NCI-H748 (cell line): ENCODE measurements at regions not wholly inside any gene's neighbourhood (a gene's known extent, or its start where the extent isn't known, plus 50 kb on each side); places are given as distances from the start of the nearest gene placed in this dataset.

Experiments
- DNase-seq: peaks from one replicate; lab custom pipeline; 2025; ENCODE audit not compliant: unreplicated experiment; lab: John Stamatoyannopoulos, UW

GRCh38 chr12:53836119-53836655, 84.4 kb upstream of the CISTR start:
- DNase-seq: no peak

- no peak for DNase-seq
Observed at GRCh38 chr12:53838978-53839377, 87.2 kb upstream of the CISTR start.

DNA sequence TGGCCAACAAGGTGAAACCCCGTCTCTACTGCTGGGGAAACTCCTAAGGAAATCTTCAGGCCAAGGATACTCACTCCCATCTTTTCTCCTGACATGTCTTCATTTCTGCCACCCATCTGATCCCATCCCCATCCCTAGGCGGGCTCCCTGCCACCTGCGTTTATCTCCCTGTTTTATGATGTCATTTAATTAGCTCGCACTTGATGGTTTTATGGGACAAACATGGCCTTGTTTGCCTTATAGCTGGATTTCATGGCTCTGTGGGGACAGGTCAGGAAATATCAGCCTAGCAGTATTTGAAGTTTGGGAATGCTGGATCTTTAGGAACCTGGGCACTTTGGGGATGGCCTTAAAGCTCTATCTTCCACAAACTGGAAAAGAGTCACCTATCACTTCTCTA, 88.5 kb upstream of the CISTR start:
- peak; percentile 27 for DNase-seq

- DNase-seq: no peak
Observed at GRCh38 chr12:53842686-53843085, 90.9 kb upstream of the CISTR start.

GRCh38 chr12:53843545-53843944, 91.8 kb upstream of the CISTR start:
- no peak for DNase-seq

GRCh38 chr12:53844994-53845844, 93.4 kb upstream of the HOXC13 start:
- DNase-seq: no peak

- DNase-seq: no peak
Observed at GRCh38 chr12:53845932-53846331, 92.7 kb upstream of the HOXC13 start.

DNA sequence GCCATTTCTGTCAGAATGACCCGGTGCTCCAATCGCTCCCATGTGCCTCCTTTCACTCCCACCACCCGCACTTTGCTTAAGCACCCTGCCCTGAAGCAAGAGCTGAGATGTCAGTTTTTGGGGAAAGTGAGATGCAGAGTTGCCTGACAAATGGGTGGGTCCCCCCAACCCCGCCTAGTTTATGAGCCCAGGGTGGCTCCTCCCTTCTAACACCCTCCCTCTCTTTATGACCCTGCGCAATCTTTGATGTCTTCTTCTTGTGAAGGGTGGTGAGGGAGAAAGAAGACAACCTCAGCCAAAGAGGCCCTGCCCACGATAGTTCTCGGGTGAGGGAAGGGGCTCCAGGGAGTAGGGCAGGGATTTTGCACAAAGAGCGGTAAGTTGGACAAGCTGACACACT, 89.5 kb upstream of the HOXC13 start:
- DNase-seq: no peak

DNA sequence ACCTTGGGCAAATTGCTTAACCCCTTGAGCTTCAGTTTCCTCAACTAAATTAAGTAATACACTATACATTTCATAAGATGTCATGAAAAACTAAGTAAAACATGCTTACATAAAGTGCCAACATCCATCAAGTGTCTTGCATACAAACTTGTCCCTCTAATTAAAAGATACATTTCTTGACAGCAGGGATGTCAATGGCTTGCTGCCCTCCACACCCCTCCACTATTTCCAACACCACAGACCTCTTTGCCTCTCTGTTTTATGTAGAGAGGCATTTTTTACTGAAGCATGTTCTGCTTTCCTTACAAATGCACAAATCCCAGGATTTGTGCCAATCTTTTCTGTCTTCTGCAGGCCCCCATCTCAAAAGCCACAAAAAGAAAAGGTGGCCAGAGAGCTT, 89.0 kb upstream of the HOXC13 start:
- no peak for DNase-seq

DNA sequence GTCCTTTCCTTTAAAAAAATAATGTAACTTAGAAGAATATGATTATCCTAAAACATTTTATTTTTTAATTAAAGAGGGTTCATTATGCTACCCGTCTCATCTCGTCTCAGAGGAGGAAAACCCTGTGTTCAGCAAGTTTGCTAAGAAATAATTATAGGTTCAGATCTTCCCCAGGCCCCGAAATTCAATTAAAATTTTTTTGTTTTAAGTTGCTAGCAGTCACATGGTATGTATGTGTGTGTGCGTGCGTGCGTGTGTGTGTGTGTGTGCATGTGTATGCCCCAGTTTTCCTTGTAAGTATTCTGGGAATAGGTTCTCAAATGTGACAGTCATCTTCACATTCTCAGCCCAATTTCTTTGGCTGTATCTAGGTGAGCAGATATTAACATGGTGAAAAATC, 86.6 kb upstream of the HOXC13 start:
- DNase-seq: no peak

GRCh38 chr12:53852992-53853391, 85.6 kb upstream of the HOXC13 start:
- DNase-seq: no peak

DNA sequence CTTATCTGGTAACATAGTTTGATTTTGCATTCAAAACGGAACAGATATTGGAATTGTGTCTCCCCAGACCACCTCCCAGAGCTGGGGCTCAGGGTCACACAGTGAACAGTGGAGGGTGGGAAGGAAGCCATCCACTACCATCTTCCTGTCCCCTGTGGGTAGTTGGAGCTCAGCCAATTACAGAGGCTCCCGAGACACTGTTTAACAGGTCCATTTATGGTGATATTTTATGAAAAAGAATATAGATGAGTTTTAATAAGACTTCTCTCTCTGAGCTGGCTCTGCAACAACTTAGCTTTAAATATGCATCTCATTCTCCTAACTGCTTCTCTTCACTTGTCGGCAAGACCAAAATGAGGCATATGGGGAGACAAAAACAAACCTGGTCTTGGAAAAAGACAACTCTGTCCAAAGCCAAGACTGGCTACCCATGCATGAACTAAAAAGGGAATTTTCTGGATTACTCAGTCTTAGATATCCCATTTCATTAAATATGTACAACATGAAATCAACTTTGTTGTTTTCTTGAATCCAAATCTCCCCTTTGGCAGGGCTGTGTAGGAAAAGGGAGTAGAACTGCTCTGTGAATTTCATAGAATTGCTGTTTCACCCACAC, 83.8 kb upstream of the HOXC13 start:
- no peak for DNase-seq

DNA sequence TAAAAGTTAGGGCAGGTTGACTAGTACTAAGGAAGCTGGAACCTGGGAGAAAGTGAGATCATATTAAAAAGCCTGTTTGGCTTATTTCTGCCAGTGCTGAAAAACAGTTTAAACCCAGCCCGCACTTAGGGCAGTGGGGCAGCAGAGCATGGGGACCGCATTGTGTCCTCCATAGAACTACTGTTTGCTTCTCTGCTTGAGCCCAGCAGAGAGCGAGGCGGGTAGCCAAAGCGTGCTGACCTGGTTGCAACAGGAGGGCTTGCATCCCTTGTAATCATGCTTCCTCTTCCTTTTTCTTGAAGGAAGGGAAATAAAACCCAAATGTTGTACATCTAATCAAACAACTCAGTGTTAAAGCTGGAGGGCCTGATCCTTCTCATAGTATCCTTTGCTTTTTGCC, 82.5 kb upstream of the HOXC13 start:
- no peak for DNase-seq

- no peak for DNase-seq
Observed at GRCh38 chr12:53857666-53858065, 81.0 kb upstream of the HOXC13 start.

DNA sequence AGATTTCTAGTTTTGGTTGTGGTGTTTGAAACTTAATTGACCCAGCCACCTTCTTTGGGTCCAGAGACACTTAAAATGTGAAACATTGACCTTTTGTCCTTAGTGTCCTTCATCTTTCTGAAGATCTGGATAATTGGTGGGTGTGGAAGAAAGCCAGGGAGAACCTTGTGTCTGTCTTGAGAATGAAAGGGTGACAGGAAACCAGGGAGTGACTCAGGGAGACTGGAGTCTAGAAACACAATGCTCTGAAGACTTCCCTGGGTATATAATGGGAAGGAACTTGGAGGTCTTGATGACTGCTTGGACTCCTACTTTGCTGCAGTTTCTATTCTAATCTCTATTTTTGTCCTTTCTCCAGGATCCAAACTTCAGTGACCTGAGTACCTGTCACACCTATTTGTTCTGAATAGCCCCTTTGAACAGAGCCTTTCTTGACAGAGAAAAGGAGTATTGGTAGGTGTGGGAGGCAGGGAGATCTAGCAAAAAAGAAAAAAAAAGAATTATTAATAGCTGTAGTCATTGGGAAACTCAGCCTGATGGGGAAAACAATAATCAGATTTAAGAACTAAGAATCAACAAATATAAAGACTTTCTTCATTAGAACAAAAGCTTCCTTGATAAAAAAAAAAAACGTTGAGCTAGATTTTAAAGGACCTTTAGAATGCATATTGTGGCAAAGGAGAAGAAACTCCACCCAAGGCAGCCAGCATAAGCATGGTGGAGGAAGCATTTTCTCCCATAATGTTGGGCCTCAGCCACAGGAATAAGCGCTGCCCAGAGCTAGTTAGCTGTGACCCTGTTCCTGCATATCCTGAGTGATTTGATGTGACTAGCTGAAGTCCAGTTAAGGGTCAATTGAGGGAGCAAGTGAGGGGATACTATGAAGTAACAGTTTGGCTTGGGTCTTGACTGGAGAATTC, 77.9 kb upstream of the HOXC13 start:
- no peak for DNase-seq

GRCh38 chr12:53862206-53862605, 76.4 kb upstream of the HOXC13 start:
- no peak for DNase-seq

DNA sequence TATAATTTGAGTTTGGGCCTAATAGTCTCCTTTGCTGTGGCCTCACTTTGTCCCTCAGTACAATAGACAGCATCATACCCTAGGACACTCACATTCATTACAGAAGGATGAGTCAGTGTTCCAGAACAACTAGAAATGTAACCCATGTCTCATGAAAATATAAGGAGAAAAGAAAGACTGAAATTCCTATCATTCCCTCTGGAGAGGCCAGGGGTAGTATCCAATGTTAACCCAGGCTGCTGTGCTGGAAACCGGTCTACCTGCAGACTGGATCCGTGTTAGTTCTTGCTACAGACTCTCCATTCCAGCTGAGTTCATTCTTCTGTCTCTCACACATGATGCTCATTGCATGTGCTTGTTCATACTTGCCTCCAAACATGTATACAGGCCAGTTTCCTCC, 75.8 kb upstream of the HOXC13 start:
- DNase-seq: no peak

- no peak for DNase-seq
Observed at GRCh38 chr12:53866727-53867126, 71.9 kb upstream of the HOXC13 start.

DNA sequence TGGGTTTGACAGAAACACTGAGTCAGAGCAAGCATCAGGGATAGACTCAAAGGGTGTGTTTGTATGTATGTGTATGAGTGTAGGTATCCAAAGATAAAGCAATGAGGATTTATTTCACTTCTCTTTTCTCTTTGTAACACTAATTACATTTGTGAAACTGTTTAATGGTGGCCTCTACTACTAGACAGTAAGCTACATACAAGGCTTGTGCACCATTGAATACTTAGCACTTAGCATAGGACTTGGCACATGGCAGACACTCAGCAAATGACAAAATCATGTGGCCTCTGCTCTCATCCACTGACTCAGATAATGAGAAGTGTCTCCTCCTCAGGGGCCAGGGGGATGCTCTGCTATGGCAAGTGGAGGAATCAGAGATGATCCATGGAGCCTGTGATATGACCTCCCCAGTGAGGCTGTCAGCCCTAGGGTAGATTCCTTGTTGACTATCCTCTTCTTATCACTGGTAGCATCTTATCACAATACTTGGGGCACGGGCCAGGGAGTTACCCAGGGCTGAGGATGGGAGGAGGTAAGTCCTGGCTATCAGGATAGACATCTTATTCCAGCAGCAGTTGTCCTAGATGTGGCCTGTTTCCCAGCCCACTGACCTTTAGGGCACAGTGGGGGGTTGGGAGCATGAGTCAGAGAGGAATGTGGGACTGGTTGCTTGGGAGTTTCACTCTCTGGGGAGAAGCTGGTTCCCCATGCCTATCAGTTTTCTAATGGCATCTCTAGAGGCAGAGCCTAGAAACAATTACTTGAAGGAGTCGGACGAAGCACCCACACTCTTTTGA, 71.2 kb upstream of the HOXC13 start:
- DNase-seq: no peak

- no peak for DNase-seq
Observed at GRCh38 chr12:53868511-53868986, 70.1 kb upstream of the HOXC13 start.
